ENCODE measurements at regions not wholly inside any gene's neighbourhood (a gene's known extent, or its start where the extent isn't known, plus 50 kb on each side); places are given as distances from the start of the nearest gene placed in this dataset.

DNA sequence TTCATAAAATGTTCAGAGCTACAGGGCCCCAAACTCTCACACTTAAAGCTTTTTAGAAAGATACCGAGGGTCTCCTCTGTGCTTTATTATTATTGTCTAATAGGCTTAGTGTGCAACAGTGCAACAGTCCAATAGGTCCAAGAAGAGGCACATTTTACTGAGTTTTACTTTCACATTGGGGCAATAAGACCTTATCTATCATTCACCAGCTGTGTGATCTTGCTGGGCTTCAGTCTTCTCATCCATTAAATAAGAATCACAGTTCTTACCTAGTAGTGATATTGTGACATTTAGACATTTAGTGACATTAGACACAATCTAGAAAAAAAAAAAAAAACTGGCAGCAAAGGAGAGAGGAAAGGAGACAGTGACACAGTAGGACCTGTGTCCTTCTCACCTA is 175.8 kb upstream of the NFIA start:
- H3K9me3 Mint-ChIP-seq, result peaks cover 0 to 3% of the 10 kb centered on the region in 2 experiments; a peak in 1 of 5 replicates
- H4K91ac ChIP-seq (ENCODE audit: insufficient read length, low read depth, low read length), result no peak overlapping the region
- WGBS (ENCODE audit: extremely low coverage, insufficient read length, low lambda C conversion rate), result no CpG with 5 or more reads among the region's 1 CpG
- no peak overlapping the region for H2AFZ ChIP-seq (ENCODE audit: low read length)
- no peak overlapping the region for H2BK20ac ChIP-seq (ENCODE audit: low read depth, low read length, poor library complexity, severe bottlenecking)
- H3K14ac ChIP-seq (ENCODE audit: insufficient read depth, low read length), result no peak overlapping the region
- no peaks in the 10 kb centered on the region for H3K23me2 ChIP-seq (ENCODE audit: insufficient read length, low read depth, low read length, poor library complexity, severe bottlenecking)
- no peak overlapping the region for H2AK5ac ChIP-seq (ENCODE audit: insufficient read length, low read length)
- no peak overlapping the region for H3K4me3 Mint-ChIP-seq
- no peak overlapping the region for H3K23ac ChIP-seq (ENCODE audit: insufficient read length, low read depth, low read length)
- peaks cover 11% of the 10 kb centered on the region; the same call in 1 of the 2 replicates for H3K4me1 ChIP-seq (ENCODE audit: insufficient read depth, low read length)
- H3K9me3 ChIP-seq (ENCODE audit: control insufficient read depth, low read depth, low read length), result no peaks in the 10 kb centered on the region
- H3K4me2 ChIP-seq (ENCODE audit: insufficient read depth, insufficient read length, low read length), result no peak overlapping the region
- no peak for DNase-seq
- no peaks in the 10 kb centered on the region for H3K79me2 ChIP-seq (ENCODE audit: insufficient read depth, low read length)
- peaks cover 36 to 45% of the 10 kb centered on the region in 2 experiments for H3K4me1 Mint-ChIP-seq
- H2BK12ac ChIP-seq (ENCODE audit: insufficient read length, low read depth, low read length), result no peak overlapping the region
- H3T11ph ChIP-seq (ENCODE audit: low read length), result no peak overlapping the region
- TF ChIP-seq, protein P1, sequence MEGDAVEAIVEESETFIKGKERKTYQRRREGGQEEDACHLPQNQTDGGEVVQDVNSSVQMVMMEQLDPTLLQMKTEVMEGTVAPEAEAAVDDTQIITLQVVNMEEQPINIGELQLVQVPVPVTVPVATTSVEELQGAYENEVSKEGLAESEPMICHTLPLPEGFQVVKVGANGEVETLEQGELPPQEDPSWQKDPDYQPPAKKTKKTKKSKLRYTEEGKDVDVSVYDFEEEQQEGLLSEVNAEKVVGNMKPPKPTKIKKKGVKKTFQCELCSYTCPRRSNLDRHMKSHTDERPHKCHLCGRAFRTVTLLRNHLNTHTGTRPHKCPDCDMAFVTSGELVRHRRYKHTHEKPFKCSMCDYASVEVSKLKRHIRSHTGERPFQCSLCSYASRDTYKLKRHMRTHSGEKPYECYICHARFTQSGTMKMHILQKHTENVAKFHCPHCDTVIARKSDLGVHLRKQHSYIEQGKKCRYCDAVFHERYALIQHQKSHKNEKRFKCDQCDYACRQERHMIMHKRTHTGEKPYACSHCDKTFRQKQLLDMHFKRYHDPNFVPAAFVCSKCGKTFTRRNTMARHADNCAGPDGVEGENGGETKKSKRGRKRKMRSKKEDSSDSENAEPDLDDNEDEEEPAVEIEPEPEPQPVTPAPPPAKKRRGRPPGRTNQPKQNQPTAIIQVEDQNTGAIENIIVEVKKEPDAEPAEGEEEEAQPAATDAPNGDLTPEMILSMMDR (conservative IDR thresholded peaks at IDR 0.05), result no peak
- H2BK15ac ChIP-seq (ENCODE audit: low read depth, low read length), result no peak overlapping the region
- no peaks in the 10 kb centered on the region for H3K79me1 ChIP-seq (ENCODE audit: insufficient read depth, low read depth, low read length, poor library complexity, severe bottlenecking)
- no peak overlapping the region for H4K8ac ChIP-seq (replicated peaks; ENCODE audit: insufficient read length, low read depth, low read length)
- no peak overlapping the region for H3K9ac ChIP-seq (ENCODE audit: extremely low read depth, insufficient read length, low read length)
- peaks cover 2% of the 10 kb centered on the region; the same call in 1 of the 2 replicates for H3K27me3 Mint-ChIP-seq (ENCODE audit: low read depth)
- no peak overlapping the region for H3K27ac ChIP-seq (ENCODE audit: insufficient read length, low read depth, low read length)
- peaks cover 0 to 6% (median 3%) of the 10 kb centered on the region in 3 experiments; a peak in 3 of 7 replicates for H3K36me3 Mint-ChIP-seq (ENCODE audit: insufficient read depth in 1 of 3, low read depth in 3 of 3)
- H4K5ac ChIP-seq (ENCODE audit: insufficient read length, low read depth, low read length), result no peak overlapping the region
- no peak overlapping the region for H2BK5ac ChIP-seq (ENCODE audit: insufficient read length, low read length)
- H4K20me1 ChIP-seq (ENCODE audit: control insufficient read depth, insufficient read depth, insufficient read length), result no peaks in the 10 kb centered on the region
- no peak overlapping the region for H3K4ac ChIP-seq (ENCODE audit: low read depth, low read length)
- H3K27ac Mint-ChIP-seq, result peak overlapping the region in 2 of 3 experiments; percentile 26 to 46; a peak in 2 of 7 replicates
- no peak overlapping the region for H3K56ac ChIP-seq (ENCODE audit: insufficient read length, low read depth, low read length)
- no peaks in the 10 kb centered on the region for H3K27me3 ChIP-seq (ENCODE audit: insufficient read depth, low read length)
- no peak overlapping the region for H2BK120ac ChIP-seq (ENCODE audit: low read depth, low read length, poor library complexity, severe bottlenecking)
- H3K18ac ChIP-seq (ENCODE audit: insufficient read length, low read depth, low read length), result no peak overlapping the region
